ENCODE measurements at regions not wholly inside any gene's neighbourhood (a gene's known extent, or its start where the extent isn't known, plus 50 kb on each side); places are given as distances from the start of the nearest gene placed in this dataset.

- no peaks in the 10 kb centered on the region for H3K27me3 ChIP-seq (ENCODE audit: insufficient read depth, low read depth, low read length)
- H4K20me1 ChIP-seq (ENCODE audit: insufficient read depth): no peaks in the 10 kb centered on the region
These were observed 153.9 kb upstream of the RMST start for GRCh38 chr12:97308576-97309198.

DNA sequence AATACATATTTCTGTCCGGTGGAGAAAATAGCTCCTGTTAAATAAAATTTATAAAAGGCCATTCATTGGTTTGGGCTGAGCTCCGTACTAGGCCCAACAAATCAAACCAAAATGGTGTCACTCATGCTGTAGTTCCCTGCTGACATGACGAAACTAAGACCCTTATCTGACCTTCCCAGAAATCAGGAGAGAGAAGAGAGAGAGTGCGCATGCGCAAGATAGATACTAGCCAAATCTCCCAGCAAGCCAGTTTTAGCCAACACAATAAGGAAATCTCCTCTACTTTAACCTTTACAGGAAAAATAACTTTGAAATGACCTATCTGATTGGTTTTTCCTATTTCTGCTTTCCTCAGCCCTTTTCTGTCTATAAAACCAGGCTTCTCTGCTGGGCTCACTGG lies 152.7 kb upstream of the RMST start:
- H3F3A ChIP-seq (ENCODE audit: insufficient read depth, low read length, poor library complexity, severe bottlenecking): peaks cover 2% of the 10 kb centered on the region
- H3K9me2 ChIP-seq (ENCODE audit: insufficient read depth, low read length): no peaks in the 10 kb centered on the region
- no peaks in the 10 kb centered on the region for H3K9me3 ChIP-seq (ENCODE audit: low read length)
- no peak overlapping the region for H3K9ac ChIP-seq (ENCODE audit: low read length)
- H3K27me3 ChIP-seq (ENCODE audit: insufficient read depth, low read depth, low read length): no peaks in the 10 kb centered on the region
- no peaks in the 10 kb centered on the region for H3K36me3 ChIP-seq (ENCODE audit: insufficient read depth, low read length)
- H2AFZ ChIP-seq (ENCODE audit: low read depth, low read length): no peak overlapping the region
- no peak overlapping the region for H3K27ac ChIP-seq (ENCODE audit: low read length)
- TF ChIP-seq, protein P1, sequence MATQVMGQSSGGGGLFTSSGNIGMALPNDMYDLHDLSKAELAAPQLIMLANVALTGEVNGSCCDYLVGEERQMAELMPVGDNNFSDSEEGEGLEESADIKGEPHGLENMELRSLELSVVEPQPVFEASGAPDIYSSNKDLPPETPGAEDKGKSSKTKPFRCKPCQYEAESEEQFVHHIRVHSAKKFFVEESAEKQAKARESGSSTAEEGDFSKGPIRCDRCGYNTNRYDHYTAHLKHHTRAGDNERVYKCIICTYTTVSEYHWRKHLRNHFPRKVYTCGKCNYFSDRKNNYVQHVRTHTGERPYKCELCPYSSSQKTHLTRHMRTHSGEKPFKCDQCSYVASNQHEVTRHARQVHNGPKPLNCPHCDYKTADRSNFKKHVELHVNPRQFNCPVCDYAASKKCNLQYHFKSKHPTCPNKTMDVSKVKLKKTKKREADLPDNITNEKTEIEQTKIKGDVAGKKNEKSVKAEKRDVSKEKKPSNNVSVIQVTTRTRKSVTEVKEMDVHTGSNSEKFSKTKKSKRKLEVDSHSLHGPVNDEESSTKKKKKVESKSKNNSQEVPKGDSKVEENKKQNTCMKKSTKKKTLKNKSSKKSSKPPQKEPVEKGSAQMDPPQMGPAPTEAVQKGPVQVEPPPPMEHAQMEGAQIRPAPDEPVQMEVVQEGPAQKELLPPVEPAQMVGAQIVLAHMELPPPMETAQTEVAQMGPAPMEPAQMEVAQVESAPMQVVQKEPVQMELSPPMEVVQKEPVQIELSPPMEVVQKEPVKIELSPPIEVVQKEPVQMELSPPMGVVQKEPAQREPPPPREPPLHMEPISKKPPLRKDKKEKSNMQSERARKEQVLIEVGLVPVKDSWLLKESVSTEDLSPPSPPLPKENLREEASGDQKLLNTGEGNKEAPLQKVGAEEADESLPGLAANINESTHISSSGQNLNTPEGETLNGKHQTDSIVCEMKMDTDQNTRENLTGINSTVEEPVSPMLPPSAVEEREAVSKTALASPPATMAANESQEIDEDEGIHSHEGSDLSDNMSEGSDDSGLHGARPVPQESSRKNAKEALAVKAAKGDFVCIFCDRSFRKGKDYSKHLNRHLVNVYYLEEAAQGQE (IDR thresholded peaks at IDR 0.05; ENCODE audit: borderline replicate concordance): no peak
- no peak for TF ChIP-seq TAF1 (IDR thresholded peaks at IDR 0.05; ENCODE audit: low read depth)
- TF ChIP-seq, protein P2, sequence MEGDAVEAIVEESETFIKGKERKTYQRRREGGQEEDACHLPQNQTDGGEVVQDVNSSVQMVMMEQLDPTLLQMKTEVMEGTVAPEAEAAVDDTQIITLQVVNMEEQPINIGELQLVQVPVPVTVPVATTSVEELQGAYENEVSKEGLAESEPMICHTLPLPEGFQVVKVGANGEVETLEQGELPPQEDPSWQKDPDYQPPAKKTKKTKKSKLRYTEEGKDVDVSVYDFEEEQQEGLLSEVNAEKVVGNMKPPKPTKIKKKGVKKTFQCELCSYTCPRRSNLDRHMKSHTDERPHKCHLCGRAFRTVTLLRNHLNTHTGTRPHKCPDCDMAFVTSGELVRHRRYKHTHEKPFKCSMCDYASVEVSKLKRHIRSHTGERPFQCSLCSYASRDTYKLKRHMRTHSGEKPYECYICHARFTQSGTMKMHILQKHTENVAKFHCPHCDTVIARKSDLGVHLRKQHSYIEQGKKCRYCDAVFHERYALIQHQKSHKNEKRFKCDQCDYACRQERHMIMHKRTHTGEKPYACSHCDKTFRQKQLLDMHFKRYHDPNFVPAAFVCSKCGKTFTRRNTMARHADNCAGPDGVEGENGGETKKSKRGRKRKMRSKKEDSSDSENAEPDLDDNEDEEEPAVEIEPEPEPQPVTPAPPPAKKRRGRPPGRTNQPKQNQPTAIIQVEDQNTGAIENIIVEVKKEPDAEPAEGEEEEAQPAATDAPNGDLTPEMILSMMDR (IDR thresholded peaks at IDR 0.05; ENCODE audit: poor library complexity, severe bottlenecking): no peak
- TF ChIP-seq EZH2 (IDR thresholded peaks at IDR 0.05; ENCODE audit: borderline replicate concordance, insufficient read depth, low read length, poor library complexity, severe bottlenecking): no peak
- no peak for TF ChIP-seq SMC3 (conservative IDR thresholded peaks at IDR 0.05; ENCODE audit: poor library complexity)
- TF ChIP-seq EP300 (conservative IDR thresholded peaks at IDR 0.05; ENCODE audit: poor library complexity, severe bottlenecking): no peak
- no peak for TF ChIP-seq RAD21 (conservative IDR thresholded peaks at IDR 0.05)
- TF ChIP-seq POLR2AphosphoS5 (IDR thresholded peaks at IDR 0.05): no peak
- no peak for TF ChIP-seq MXI1 (conservative IDR thresholded peaks at IDR 0.05; ENCODE audit: poor library complexity, severe bottlenecking)
- H3K4me3 ChIP-seq (ENCODE audit: low read length): no peak overlapping the region
- H3K79me2 ChIP-seq (replicated peaks; ENCODE audit: insufficient read depth, low read length): no peaks in the 10 kb centered on the region
- H4K20me1 ChIP-seq (ENCODE audit: insufficient read depth): no peaks in the 10 kb centered on the region
- H3K4me2 ChIP-seq (ENCODE audit: low read length): no peak overlapping the region

More at GRCh38 chr12:97308576-97309198, 153.9 kb upstream of the RMST start:
- Histone ChIP-seq H3K4me2 (ENCODE audit: low read length) (no peak overlapping the region), H2AFZ (ENCODE audit: low read depth, low read length) (no peak overlapping the region), H3K79me2 (replicated peaks; ENCODE audit: insufficient read depth, low read length) (no peaks in the 10 kb centered on the region), H3K27ac (ENCODE audit: low read length) (no peak overlapping the region), H3K9me3 (ENCODE audit: low read length) (no peaks in the 10 kb centered on the region), H3K36me3 (ENCODE audit: insufficient read depth, low read length) (no peaks in the 10 kb centered on the region), H3K4me3 (ENCODE audit: low read length) (no peak overlapping the region), H3K9me2 (ENCODE audit: insufficient read depth, low read length) (no peaks in the 10 kb centered on the region), H3F3A (ENCODE audit: insufficient read depth, low read length, poor library complexity, severe bottlenecking) (peaks cover 3% of the 10 kb centered on the region), H3K9ac (ENCODE audit: low read length) (no peak overlapping the region)
- peak; percentile 55 for TF ChIP-seq RAD21 (conservative IDR thresholded peaks at IDR 0.05)
- TF ChIP-seq TAF1 (IDR thresholded peaks at IDR 0.05; ENCODE audit: low read depth): no peak
- no peak for TF ChIP-seq EZH2 (IDR thresholded peaks at IDR 0.05; ENCODE audit: borderline replicate concordance, insufficient read depth, low read length, poor library complexity, severe bottlenecking)
- TF ChIP-seq MXI1 (conservative IDR thresholded peaks at IDR 0.05; ENCODE audit: poor library complexity, severe bottlenecking): no peak
- TF ChIP-seq, protein P1 (IDR thresholded peaks at IDR 0.05; ENCODE audit: borderline replicate concordance): no peak
- TF ChIP-seq EP300 (conservative IDR thresholded peaks at IDR 0.05; ENCODE audit: poor library complexity, severe bottlenecking): no peak
- TF ChIP-seq, protein P2 (IDR thresholded peaks at IDR 0.05; ENCODE audit: poor library complexity, severe bottlenecking): peak; percentile 52
- no peak for TF ChIP-seq POLR2AphosphoS5 (IDR thresholded peaks at IDR 0.05)
- TF ChIP-seq SMC3 (conservative IDR thresholded peaks at IDR 0.05; ENCODE audit: poor library complexity): peak; percentile 62

Measured in neural cell (in vitro differentiated cells).